Panc1 (cell line): ENCODE measurements at regions not wholly inside any gene's neighbourhood (a gene's known extent, or its start where the extent isn't known, plus 50 kb on each side); places are given as distances from the start of the nearest gene placed in this dataset.

Experiments
- ATAC-seq: fragments of 200-7000 bp; cut with Tn5 transposase; 2 replicates; pipeline ENCODE4 v1.9.1; 2020; ENCODE audit warnings: mild to moderate bottlenecking, moderate library complexity
- BruUV-seq: library from RNA; stranded (reverse); fragments of 400-500 nt; replicated peaks from 2 replicates; lab custom pipeline; 2021; lab: Mats Ljungman, UMichigan
- CTCF ChIA-PET: fragments of 300-600 bp; sonication (Branson Sonifier 250); formaldehyde crosslinking; loops from one replicate; lab custom pipeline; 2022; ENCODE audit warnings: antibody characterized with exemption; lab: Charles Lee
- POLR2A ChIA-PET: fragments of 300-600 bp; sonication (Branson Sonifier 250); formaldehyde crosslinking; loops from one replicate; lab custom pipeline; 2022; ENCODE audit warnings: antibody characterized with exemption; lab: Charles Lee
- DNase-seq: peaks from one replicate; pipeline ENCODE4 v3.0.0-alpha.2; 2010; ENCODE audit warnings: low read depth, low spot score
- H3K27ac ChIP-seq: 2 replicates; pipeline ENCODE4 v1.5.1; 2011; ENCODE audit warnings: mild to moderate bottlenecking, low read length, inconsistent platforms
- H3K27me3 ChIP-seq: fragments of 200-500 bp; sonication (Bioruptor generic); 2 replicates; pipeline ENCODE4 v1.6.0; 2014; ENCODE audit warnings: low read length, inconsistent platforms; ENCODE audit not compliant: control insufficient read depth, insufficient read depth
- H3K36me3 ChIP-seq: fragments of 200-500 bp; sonication (Bioruptor generic); 2 replicates; pipeline ENCODE4 v1.5.1; 2014; ENCODE audit warnings: inconsistent platforms, mild to moderate bottlenecking, low read length, moderate library complexity; ENCODE audit not compliant: control insufficient read depth, insufficient read depth
- H3K4me1 ChIP-seq: 2 replicates; pipeline ENCODE4 v1.5.1; 2011; ENCODE audit warnings: inconsistent platforms, mild to moderate bottlenecking, low read length, moderate library complexity; ENCODE audit not compliant: control insufficient read depth, insufficient read depth
- H3K4me3 ChIP-seq, 2 experiments: 2 replicates each; pipeline ENCODE4 v1.5.1; 2011 to 2012; ENCODE audit warnings: low read depth in 2 of 2, low read length in 2 of 2, mild to moderate bottlenecking in 2 of 2, inconsistent platforms in 1 of 2, moderate library complexity in 1 of 2
- H3K9me3 ChIP-seq: fragments of 200-500 bp; sonication (Bioruptor generic); 2 replicates; pipeline ENCODE4 v1.5.1; 2014; ENCODE audit warnings: low read depth, mild to moderate bottlenecking, inconsistent platforms, low read length, moderate library complexity; ENCODE audit not compliant: control insufficient read depth, insufficient read depth
- POLR2AphosphoS5 ChIP-seq: IDR thresholded peaks from 2 replicates; pipeline ENCODE4 v1.6.1; 2012; ENCODE audit warnings: mild to moderate bottlenecking, low read depth, low read length, moderate library complexity
- SIN3A ChIP-seq: IDR thresholded peaks from 2 replicates; pipeline ENCODE4 v1.6.1; 2012; ENCODE audit warnings: low read depth, mild to moderate bottlenecking, low read length, moderate library complexity, borderline replicate concordance; ENCODE audit not compliant: insufficient read depth
- TCF7L2 ChIP-seq: IDR thresholded peaks from 2 replicates; pipeline ENCODE4 v1.6.1; 2011; ENCODE audit warnings: mild to moderate bottlenecking, low read depth, low read length, inconsistent platforms
- in situ Hi-C: cut with HindIII; loops from 2 replicates; pipeline ENCODE4 v1.10.0; 2016; ENCODE audit warnings: low sequenced_read_pairs, low pct_unique_long_range_greater_than_20kb
- intact Hi-C: fragments of 100-400 bp; cut with micrococcal nuclease; formaldehyde crosslinking; loops from one replicate; pipeline ENCODE4 v1.10.0; 2022; ENCODE audit not compliant: unreplicated experiment
- TF ChIP-seq, protein P1 (sequence below), 2 experiments: IDR thresholded peaks; 2 replicates each; pipeline ENCODE4 v1.6.1; 2011 to 2012; ENCODE audit warnings: low read depth in 2 of 2, control low read depth in 1 of 2, low read length in 1 of 2, mild to moderate bottlenecking in 1 of 2, moderate library complexity in 1 of 2; ENCODE audit not compliant: insufficient read depth in 1 of 2
- TF ChIP-seq, protein P2 (sequence below): fragments of 450-650 bp; IDR thresholded peaks from 2 replicates; pipeline ENCODE4 v1.5.1; 2017; ENCODE audit warnings: mild to moderate bottlenecking

DNA sequence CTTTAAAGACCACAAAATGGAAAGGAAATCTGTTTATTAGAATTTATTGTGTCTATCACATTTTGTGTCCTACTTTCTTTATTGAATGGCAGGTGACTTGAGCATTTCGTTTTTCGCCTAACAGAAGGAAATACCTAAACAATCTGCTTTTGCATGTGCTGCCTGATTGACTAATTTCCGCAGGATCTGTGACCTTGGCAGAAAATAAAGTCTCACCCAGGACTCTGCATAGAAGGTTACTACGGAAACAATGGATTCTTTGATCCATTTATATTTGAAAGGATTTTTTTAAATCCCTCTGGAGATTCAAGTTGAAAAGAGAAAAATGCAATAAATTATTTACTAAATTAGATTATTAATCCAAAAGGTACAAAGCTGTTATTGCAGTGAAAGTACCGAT is 61.0 kb upstream of the CAST start:
- ATAC-seq (no peak), DNase-seq (no peak)
- Histone ChIP-seq H3K27ac (no peak overlapping the region), H3K36me3 (no peaks in the 10 kb centered on the region), H3K27me3 (peaks cover 3% of the 10 kb centered on the region), H3K9me3 (no peaks in the 10 kb centered on the region), H3K4me1 (no peaks in the 10 kb centered on the region), H3K4me3 (no peak overlapping the region)
- TF ChIP-seq, protein P1, sequence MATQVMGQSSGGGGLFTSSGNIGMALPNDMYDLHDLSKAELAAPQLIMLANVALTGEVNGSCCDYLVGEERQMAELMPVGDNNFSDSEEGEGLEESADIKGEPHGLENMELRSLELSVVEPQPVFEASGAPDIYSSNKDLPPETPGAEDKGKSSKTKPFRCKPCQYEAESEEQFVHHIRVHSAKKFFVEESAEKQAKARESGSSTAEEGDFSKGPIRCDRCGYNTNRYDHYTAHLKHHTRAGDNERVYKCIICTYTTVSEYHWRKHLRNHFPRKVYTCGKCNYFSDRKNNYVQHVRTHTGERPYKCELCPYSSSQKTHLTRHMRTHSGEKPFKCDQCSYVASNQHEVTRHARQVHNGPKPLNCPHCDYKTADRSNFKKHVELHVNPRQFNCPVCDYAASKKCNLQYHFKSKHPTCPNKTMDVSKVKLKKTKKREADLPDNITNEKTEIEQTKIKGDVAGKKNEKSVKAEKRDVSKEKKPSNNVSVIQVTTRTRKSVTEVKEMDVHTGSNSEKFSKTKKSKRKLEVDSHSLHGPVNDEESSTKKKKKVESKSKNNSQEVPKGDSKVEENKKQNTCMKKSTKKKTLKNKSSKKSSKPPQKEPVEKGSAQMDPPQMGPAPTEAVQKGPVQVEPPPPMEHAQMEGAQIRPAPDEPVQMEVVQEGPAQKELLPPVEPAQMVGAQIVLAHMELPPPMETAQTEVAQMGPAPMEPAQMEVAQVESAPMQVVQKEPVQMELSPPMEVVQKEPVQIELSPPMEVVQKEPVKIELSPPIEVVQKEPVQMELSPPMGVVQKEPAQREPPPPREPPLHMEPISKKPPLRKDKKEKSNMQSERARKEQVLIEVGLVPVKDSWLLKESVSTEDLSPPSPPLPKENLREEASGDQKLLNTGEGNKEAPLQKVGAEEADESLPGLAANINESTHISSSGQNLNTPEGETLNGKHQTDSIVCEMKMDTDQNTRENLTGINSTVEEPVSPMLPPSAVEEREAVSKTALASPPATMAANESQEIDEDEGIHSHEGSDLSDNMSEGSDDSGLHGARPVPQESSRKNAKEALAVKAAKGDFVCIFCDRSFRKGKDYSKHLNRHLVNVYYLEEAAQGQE (IDR thresholded peaks at IDR 0.05; ENCODE audit: insufficient read depth in 1 of 2, low read depth in 2 of 2, low read length in 1 of 2): no peak
- TF ChIP-seq, protein P2, sequence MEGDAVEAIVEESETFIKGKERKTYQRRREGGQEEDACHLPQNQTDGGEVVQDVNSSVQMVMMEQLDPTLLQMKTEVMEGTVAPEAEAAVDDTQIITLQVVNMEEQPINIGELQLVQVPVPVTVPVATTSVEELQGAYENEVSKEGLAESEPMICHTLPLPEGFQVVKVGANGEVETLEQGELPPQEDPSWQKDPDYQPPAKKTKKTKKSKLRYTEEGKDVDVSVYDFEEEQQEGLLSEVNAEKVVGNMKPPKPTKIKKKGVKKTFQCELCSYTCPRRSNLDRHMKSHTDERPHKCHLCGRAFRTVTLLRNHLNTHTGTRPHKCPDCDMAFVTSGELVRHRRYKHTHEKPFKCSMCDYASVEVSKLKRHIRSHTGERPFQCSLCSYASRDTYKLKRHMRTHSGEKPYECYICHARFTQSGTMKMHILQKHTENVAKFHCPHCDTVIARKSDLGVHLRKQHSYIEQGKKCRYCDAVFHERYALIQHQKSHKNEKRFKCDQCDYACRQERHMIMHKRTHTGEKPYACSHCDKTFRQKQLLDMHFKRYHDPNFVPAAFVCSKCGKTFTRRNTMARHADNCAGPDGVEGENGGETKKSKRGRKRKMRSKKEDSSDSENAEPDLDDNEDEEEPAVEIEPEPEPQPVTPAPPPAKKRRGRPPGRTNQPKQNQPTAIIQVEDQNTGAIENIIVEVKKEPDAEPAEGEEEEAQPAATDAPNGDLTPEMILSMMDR: no peak
- TF ChIP-seq TCF7L2 (no peak), SIN3A (no peak), POLR2AphosphoS5 (no peak)
- intact Hi-C loops: loop anchor here (1.0 to 10.0 kb wide), 2 partner anchors 256 to 736 kb away; no protein-coding TSS in a partner anchor
- POLR2A ChIA-PET: no interaction called here
- CTCF ChIA-PET: interaction anchor here (1.1 to 2.4 kb wide), 2 partner anchors 256 to 258 kb away, joined by 4 to 12 read pairs; no protein-coding TSS in a partner anchor
- in situ Hi-C loops: no loop called here
- BruUV-seq: no TSS peak

DNA sequence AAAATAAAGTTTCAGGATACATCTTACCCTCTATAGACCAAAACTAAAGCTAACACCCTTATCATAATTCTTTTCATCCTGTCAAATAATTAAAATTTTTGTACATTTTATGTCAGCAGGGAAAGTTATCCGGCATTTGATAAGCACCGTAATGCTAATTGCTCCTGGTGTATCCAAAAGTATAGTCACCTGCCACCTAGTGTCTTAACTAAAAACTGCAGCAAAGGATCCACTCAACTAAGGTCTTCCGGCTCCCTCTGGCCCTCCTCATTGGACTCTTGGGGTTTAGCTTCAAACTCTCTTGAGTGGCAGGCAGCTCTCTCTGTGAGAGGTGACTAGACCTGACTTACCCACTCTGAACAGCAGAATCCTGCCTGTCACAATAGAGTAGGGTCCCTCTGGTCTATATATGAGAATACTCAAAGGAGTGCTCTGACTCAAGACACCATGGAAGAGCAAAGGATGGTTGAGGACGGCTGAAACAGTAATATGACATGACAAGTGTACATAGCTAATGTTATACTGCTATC is 60.4 kb upstream of the CAST start:
- peak; percentile 67 for DNase-seq
- POLR2A ChIA-PET: no interaction called here
- Histone ChIP-seq H3K9me3 (no peaks in the 10 kb centered on the region), H3K36me3 (no peaks in the 10 kb centered on the region), H3K27me3 (peaks cover 3% of the 10 kb centered on the region), H3K4me1 (no peaks in the 10 kb centered on the region), H3K4me3 (no peak overlapping the region), H3K27ac (no peak overlapping the region)
- no TSS peak for BruUV-seq
- TF ChIP-seq SIN3A (no peak), POLR2AphosphoS5 (no peak)
- TF ChIP-seq, protein P2: peak; percentile 84
- CTCF ChIA-PET: interaction anchor here (0.6 to 2.4 kb wide), 5 partner anchors 257 to 831 kb away, joined by 3 to 12 read pairs (median 4); no protein-coding TSS in a partner anchor
- intact Hi-C loops (loop anchor here (1.0 to 10.0 kb wide), 2 partner anchors 256 to 737 kb away; no protein-coding TSS in a partner anchor), in situ Hi-C loops (no loop called here)
- ATAC-seq: peak; percentile 92
